SKM-1 (cell line): ENCODE measurements at regions not wholly inside any gene's neighbourhood (a gene's known extent, or its start where the extent isn't known, plus 50 kb on each side); places are given as distances from the start of the nearest gene placed in this dataset.
"Not testable (repeated sequence)": the region's sequence is repeated elsewhere in the genome, so short reads cannot be mapped to it uniquely, and the experiment has no call there.

Experiments used
- DNase-seq: peaks from one replicate; lab custom pipeline; 2025; ENCODE audit not compliant: unreplicated experiment; lab: John Stamatoyannopoulos, UW

- DNase-seq: no peak
Observed at GRCh38 chr12:107826276-107826675, 51.8 kb downstream of the ASCL4 start.

GRCh38 chr12:107829271-107829670 lies 54.8 kb downstream of the ASCL4 start:
- no peak for DNase-seq

GRCh38 chr12:107832441-107832840 lies 57.9 kb downstream of the ASCL4 start:
- DNase-seq: no peak

GRCh38 chr12:107840186-107840585 lies 65.7 kb downstream of the ASCL4 start:
- DNase-seq: no peak

- no peak for DNase-seq
Observed at GRCh38 chr12:107843351-107844311, 69.1 kb downstream of the ASCL4 start.

GRCh38 chr12:107844312-107844921 lies 69.9 kb downstream of the ASCL4 start:
- no peak for DNase-seq

- DNase-seq: no peak
Observed at GRCh38 chr12:107845226-107845979, 70.9 kb downstream of the ASCL4 start.

- no peak for DNase-seq
Observed at GRCh38 chr12:107845980-107846659, 71.6 kb downstream of the ASCL4 start.

- DNase-seq: no peak
Observed at GRCh38 chr12:107847430-107847829, 72.9 kb downstream of the ASCL4 start.

- no peak for DNase-seq
Observed at GRCh38 chr12:107847830-107848229, 73.3 kb downstream of the ASCL4 start.

- DNase-seq: no peak
Observed at GRCh38 chr12:107853479-107853878, 79.0 kb downstream of the ASCL4 start.

GRCh38 chr12:107855471-107855870 lies 81.0 kb downstream of the ASCL4 start:
- no peak for DNase-seq

GRCh38 chr12:107856096-107856495 lies 81.6 kb downstream of the ASCL4 start:
- no peak for DNase-seq

GRCh38 chr12:107857191-107857590 lies 82.7 kb downstream of the ASCL4 start:
- no peak for DNase-seq

GRCh38 chr12:107859367-107859766 lies 84.9 kb downstream of the ASCL4 start:
- no peak for DNase-seq

GRCh38 chr12:107864235-107864634 lies 89.7 kb downstream of the ASCL4 start:
- DNase-seq: no peak

GRCh38 chr12:107864727-107865126 lies 90.2 kb downstream of the ASCL4 start:
- DNase-seq: not testable (repeated sequence)

- no peak for DNase-seq
Observed at GRCh38 chr12:107873223-107873622, 98.7 kb downstream of the ASCL4 start.

- DNase-seq: no peak
Observed at GRCh38 chr12:107875786-107876185, 101.3 kb downstream of the ASCL4 start.

- DNase-seq: no peak
Observed at GRCh38 chr12:107884769-107885694, 110.5 kb downstream of the ASCL4 start.
